ENCODE measurements at regions not wholly inside any gene's neighbourhood (a gene's known extent, or its start where the extent isn't known, plus 50 kb on each side); places are given as distances from the start of the nearest gene placed in this dataset.
A peak's percentile ranks its signal among the peaks of the same experiment; 100 is the strongest.

DNA sequence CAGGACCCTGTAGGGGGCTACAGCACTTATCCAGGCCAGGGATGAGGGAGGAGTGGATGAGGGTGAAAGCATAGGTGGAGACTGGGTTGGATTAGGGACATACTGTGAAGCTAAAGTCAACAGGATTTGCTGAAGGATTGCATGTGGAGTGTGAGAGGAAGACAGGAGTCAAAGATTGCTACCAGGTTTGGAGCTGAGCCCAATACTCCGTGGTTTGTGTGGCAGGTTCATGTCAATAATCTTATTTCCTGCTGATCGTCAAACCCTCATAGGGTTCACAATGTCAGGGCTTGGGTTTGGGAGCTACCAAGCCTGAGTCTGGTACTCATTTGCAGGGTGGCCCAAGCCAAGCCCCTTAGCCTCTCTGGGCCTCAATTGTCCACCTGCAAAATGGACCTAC lies 77.1 kb upstream of the PLXNC1 start:
- no peaks in the 10 kb centered on the region for H3K36me3 ChIP-seq (ENCODE audit: low read depth, missing control alignments)
- no peak for DNase-seq
- TF ChIP-seq POLR2A (IDR thresholded peaks at IDR 0.05): no peak
- TF ChIP-seq, protein P1, sequence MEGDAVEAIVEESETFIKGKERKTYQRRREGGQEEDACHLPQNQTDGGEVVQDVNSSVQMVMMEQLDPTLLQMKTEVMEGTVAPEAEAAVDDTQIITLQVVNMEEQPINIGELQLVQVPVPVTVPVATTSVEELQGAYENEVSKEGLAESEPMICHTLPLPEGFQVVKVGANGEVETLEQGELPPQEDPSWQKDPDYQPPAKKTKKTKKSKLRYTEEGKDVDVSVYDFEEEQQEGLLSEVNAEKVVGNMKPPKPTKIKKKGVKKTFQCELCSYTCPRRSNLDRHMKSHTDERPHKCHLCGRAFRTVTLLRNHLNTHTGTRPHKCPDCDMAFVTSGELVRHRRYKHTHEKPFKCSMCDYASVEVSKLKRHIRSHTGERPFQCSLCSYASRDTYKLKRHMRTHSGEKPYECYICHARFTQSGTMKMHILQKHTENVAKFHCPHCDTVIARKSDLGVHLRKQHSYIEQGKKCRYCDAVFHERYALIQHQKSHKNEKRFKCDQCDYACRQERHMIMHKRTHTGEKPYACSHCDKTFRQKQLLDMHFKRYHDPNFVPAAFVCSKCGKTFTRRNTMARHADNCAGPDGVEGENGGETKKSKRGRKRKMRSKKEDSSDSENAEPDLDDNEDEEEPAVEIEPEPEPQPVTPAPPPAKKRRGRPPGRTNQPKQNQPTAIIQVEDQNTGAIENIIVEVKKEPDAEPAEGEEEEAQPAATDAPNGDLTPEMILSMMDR (IDR thresholded peaks at IDR 0.05): no peak
- intact Hi-C loops (cut with DNase I; ENCODE audit: low total_unique reads): loop anchor here (10.0 kb wide), 1 partner anchor 506 kb away; no protein-coding TSS in a partner anchor
- H3K27me3 ChIP-seq: no peaks in the 10 kb centered on the region
- 36 to 76% methylated on average over 1 to 2 of the region's 2 CpGs for WGBS, 2 donors
- no peaks in the 10 kb centered on the region for H3K9me3 ChIP-seq
- H3K4me3 ChIP-seq: no peak overlapping the region
- peaks cover 9% of the 10 kb centered on the region for H3K4me1 ChIP-seq
- H3K27ac ChIP-seq: no peak overlapping the region

DNA sequence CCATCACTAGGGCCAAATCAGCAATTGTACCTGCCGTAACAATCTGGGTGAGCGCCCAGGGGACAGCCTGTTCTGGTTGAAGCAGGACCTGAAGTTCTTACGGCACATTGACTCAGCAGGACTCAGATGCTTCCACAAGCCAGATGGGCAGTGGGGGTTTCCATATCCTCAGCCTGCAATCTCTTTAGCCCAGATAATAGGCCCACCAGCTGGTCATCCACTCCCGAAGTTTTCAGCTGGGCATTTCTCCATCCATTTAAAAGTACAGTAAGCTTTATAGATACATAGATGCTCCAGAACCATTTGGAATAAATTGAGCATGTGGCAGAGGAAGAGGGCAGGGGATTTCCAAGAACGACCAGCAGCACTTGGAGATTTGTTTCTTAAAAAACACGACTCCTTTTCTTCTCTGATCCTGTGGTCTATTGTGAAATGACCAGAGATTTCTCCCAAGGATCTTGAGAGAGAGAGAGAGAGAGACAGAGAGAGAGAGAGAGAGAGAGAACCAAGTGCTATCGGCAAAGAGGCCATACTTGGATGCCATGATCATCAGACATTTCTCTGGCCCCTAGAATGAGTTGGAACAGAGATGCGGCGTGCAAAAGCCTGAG lies 74.8 kb upstream of the PLXNC1 start:
- no peaks in the 10 kb centered on the region for H3K9me3 ChIP-seq
- peaks cover 9% of the 10 kb centered on the region for H3K4me1 ChIP-seq
- DNase-seq: no peak
- no peaks in the 10 kb centered on the region for H3K36me3 ChIP-seq (ENCODE audit: low read depth, missing control alignments)
- TF ChIP-seq POLR2A (IDR thresholded peaks at IDR 0.05): no peak
- TF ChIP-seq, protein P1 (IDR thresholded peaks at IDR 0.05): no peak
- H3K4me3 ChIP-seq: no peak overlapping the region
- H3K27me3 ChIP-seq: no peaks in the 10 kb centered on the region
- 44 to 67% methylated on average over 8 to 9 of the region's 9 CpGs for WGBS, 2 donors
- intact Hi-C loops (cut with DNase I; ENCODE audit: low total_unique reads): loop anchor here (10.0 kb wide), 1 partner anchor 509 kb away; no protein-coding TSS in a partner anchor
- no peak overlapping the region for H3K27ac ChIP-seq

DNA sequence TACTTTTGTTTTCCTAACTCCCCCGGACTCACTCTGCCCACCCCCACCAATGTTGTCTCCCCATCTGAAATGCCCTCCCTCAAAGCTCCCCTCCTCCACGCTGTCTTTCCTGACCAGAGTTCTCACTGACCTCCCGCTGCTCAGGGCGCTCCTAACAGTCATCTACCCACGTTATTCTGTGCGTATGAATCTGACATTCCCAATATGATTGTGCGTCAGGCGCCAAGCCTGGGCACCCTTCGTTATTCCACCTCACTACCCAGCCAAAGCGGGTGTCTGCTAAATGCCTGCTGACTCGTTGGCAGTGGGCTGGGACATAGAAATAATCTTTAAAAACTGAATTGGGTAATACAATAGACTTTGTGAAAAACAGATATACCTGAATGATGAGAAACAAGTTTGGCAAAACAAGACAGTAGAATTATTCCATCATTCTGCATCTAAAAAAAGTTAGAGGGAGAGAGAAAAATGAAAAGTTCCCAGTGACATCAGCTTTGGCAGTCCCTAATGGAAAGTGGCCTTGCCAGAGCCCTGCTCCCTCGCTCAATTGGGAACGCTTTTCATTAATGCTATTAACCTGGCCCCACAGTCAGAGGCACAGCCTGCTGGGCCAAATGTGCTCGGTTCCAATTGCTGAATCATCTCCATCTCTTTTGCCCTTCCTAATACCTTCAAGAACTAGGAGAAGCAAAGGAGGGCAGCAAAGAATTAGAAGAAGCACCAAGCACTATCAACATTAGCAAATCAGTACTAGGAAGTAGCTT lies 74.0 kb upstream of the PLXNC1 start:
- 56 to 63% methylated on average over 14 of the region's 14 CpGs for WGBS, 2 donors
- Histone ChIP-seq H3K36me3 (ENCODE audit: low read depth, missing control alignments) (no peaks in the 10 kb centered on the region), H3K27me3 (no peaks in the 10 kb centered on the region), H3K9me3 (no peaks in the 10 kb centered on the region), H3K4me3 (no peak overlapping the region), H3K4me1 (peaks cover 9% of the 10 kb centered on the region), H3K27ac (peak overlapping the region in 1 of 2 donors; percentile 76)
- DNase-seq: peak; percentile 31
- intact Hi-C loops (cut with DNase I; ENCODE audit: low total_unique reads): loop anchor here (10.0 kb wide), 1 partner anchor 510 kb away; no protein-coding TSS in a partner anchor
- no peak for TF ChIP-seq POLR2A (IDR thresholded peaks at IDR 0.05)
- TF ChIP-seq, protein P1 (IDR thresholded peaks at IDR 0.05): no peak

DNA sequence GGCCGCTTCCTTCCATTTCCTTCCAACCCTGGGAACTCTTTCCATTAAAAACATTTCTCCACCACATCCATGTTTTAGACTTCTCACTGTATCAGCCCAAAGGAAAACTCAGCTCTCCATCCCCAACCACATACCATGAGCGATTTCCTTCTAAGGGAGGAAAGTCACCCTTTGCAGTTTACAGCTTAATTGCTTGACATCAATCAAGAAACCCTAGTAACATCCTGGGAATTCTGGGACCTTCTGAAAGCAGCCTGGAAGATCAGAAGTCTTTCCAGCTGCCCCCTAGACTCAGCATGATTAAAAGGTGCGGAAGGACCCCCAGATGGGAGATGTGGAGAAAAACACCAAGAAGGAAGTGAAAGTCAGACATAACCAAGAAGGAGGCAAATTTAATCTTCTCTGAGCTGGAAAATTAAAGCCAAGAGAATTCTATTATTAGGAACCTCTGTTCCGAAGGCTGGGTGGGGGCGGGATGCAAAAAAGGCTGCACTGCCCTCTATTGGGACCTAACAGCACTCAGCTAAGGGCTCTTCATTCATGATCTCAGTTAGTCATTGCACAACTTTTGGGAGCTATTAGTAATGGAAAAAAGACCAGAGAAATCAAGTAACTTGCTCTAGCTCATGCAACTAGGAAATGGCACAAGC lies 73.3 kb upstream of the PLXNC1 start:
- intact Hi-C loops (cut with DNase I; ENCODE audit: low total_unique reads): loop anchor here (10.0 kb wide), 1 partner anchor 510 kb away; no protein-coding TSS in a partner anchor
- H3K4me1 ChIP-seq: peaks cover 9% of the 10 kb centered on the region
- 45% methylated on average over 5 of the region's 5 CpGs for WGBS, 2 donors
- H3K9me3 ChIP-seq: no peaks in the 10 kb centered on the region
- peak overlapping the region in 1 of 2 donors; percentile 76 for H3K27ac ChIP-seq
- H3K27me3 ChIP-seq: no peaks in the 10 kb centered on the region
- DNase-seq: peak; percentile 61
- TF ChIP-seq POLR2A (IDR thresholded peaks at IDR 0.05): no peak
- TF ChIP-seq, protein P1 (IDR thresholded peaks at IDR 0.05): peak; percentile 12 to 53 (median 48)
- no peak overlapping the region for H3K4me3 ChIP-seq
- no peaks in the 10 kb centered on the region for H3K36me3 ChIP-seq (ENCODE audit: low read depth, missing control alignments)
